Esophagus muscularis mucosa (tissue), 3 donors: ENCODE measurements at regions not wholly inside any gene's neighbourhood (a gene's known extent, or its start where the extent isn't known, plus 50 kb on each side); places are given as distances from the start of the nearest gene placed in this dataset.

Source experiments
- CTCF ChIP-seq, 3 experiments: fragments of 200-600 bp in 2 of 3; fragments of 450-650 bp in 1 of 3; sonication (generic) in 2 of 3; IDR thresholded peaks; one replicate each; pipeline ENCODE4 v1.5.1; 2017 to 2019; ENCODE audit warnings: antibody characterized with exemption in 3 of 3, mild to moderate bottlenecking in 2 of 3, moderate library complexity in 1 of 3
- POLR2A ChIP-seq: fragments of 450-650 bp; IDR thresholded peaks from one replicate; pipeline ENCODE4 v1.6.1; 2017; ENCODE audit warnings: antibody characterized with exemption, moderate library complexity, mild to moderate bottlenecking, low read depth

DNA sequence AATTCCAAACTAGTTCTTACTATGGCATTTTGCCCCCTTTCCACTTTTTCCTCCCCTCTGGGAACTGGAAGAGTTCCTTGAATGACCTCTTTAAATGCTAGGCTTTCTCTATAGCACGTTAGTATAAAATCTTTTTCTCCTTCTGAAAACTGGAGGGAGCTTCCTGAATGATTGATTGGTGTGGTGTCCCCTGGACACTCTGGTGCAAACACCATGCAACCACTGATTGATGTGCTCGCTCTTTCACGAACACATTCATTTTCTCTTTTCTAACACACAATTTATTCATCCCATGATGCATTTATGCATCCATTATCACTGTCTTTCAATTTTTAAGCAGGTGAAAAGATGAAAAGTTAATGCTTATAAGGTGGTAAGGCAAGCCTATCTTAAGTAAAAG lies 159.1 kb upstream of the NANOGP8 start:
- no peak for TF ChIP-seq CTCF (IDR thresholded peaks at IDR 0.05)
- TF ChIP-seq POLR2A = no peak
